Nephron progenitor cell (in vitro differentiated cells): ENCODE measurements at regions not wholly inside any gene's neighbourhood (a gene's known extent, or its start where the extent isn't known, plus 50 kb on each side); places are given as distances from the start of the nearest gene placed in this dataset.

Experiments
- DNase-seq: peaks from one replicate; pipeline ENCODE4 v3.0.0; 2021
- H3K27ac Mint-ChIP-seq: 2 replicates; pipeline ENCODE4 v1.8.0; 2021; ENCODE audit warnings: mild to moderate bottlenecking, moderate library complexity, mixed read lengths
- H3K27me3 Mint-ChIP-seq: 2 replicates; pipeline ENCODE4 v1.8.0; 2021; ENCODE audit warnings: mild to moderate bottlenecking, low read depth, mixed read lengths; ENCODE audit not compliant: poor library complexity
- H3K36me3 Mint-ChIP-seq: 2 replicates; pipeline ENCODE4 v1.8.0; 2021; ENCODE audit warnings: low read depth, mixed read lengths
- H3K4me1 Mint-ChIP-seq: 2 replicates; pipeline ENCODE4 v1.8.0; 2021; ENCODE audit warnings: mixed read lengths
- H3K4me3 Mint-ChIP-seq: 2 replicates; pipeline ENCODE4 v1.8.0; 2021; ENCODE audit warnings: mild to moderate bottlenecking, moderate library complexity, mixed read lengths
- H3K9me3 Mint-ChIP-seq: 2 replicates; pipeline ENCODE4 v1.8.0; 2021; ENCODE audit warnings: mild to moderate bottlenecking, moderate library complexity, mixed read lengths
- CTCF ChIP-seq: fragments of 200-600 bp; sonication (generic); IDR thresholded peaks from 2 replicates; pipeline ENCODE4 v1.5.0; 2021; ENCODE audit warnings: antibody characterized with exemption

GRCh38 chr3:153880493-153880892, 240.7 kb upstream of the ARHGEF26 start:
- no peak overlapping the region for H3K4me3 Mint-ChIP-seq
- DNase-seq, result no peak
- no peaks in the 10 kb centered on the region for H3K36me3 Mint-ChIP-seq
- H3K9me3 Mint-ChIP-seq, result peaks cover 3% of the 10 kb centered on the region
- no peaks in the 10 kb centered on the region for H3K4me1 Mint-ChIP-seq
- no peak overlapping the region for H3K27ac Mint-ChIP-seq
- TF ChIP-seq CTCF, result no peak
- H3K27me3 Mint-ChIP-seq, result no peaks in the 10 kb centered on the region

- Mint-ChIP-seq H3K4me1 (no peaks in the 10 kb centered on the region), H3K27ac (no peak overlapping the region), H3K9me3 (no peaks in the 10 kb centered on the region), H3K36me3 (no peaks in the 10 kb centered on the region), H3K27me3 (no peaks in the 10 kb centered on the region), H3K4me3 (no peak overlapping the region)
- DNase-seq, result no peak
- TF ChIP-seq CTCF, result no peak
Observed at GRCh38 chr3:153881201-153881600, 240.0 kb upstream of the ARHGEF26 start.

GRCh38 chr3:153885359-153885758, 235.8 kb upstream of the ARHGEF26 start:
- TF ChIP-seq CTCF, result no peak

GRCh38 chr3:153889905-153890334, 231.3 kb upstream of the ARHGEF26 start:
- DNase-seq, result no peak
- H3K36me3 Mint-ChIP-seq, result no peaks in the 10 kb centered on the region
- TF ChIP-seq CTCF, result no peak
- no peaks in the 10 kb centered on the region for H3K27me3 Mint-ChIP-seq
- H3K9me3 Mint-ChIP-seq, result no peaks in the 10 kb centered on the region
- no peaks in the 10 kb centered on the region for H3K4me1 Mint-ChIP-seq
- H3K27ac Mint-ChIP-seq, result no peak overlapping the region
- no peak overlapping the region for H3K4me3 Mint-ChIP-seq

More at GRCh38 chr3:153885359-153885758, 235.8 kb upstream of the ARHGEF26 start:
- Mint-ChIP-seq H3K4me3 (no peak overlapping the region), H3K36me3 (no peaks in the 10 kb centered on the region), H3K27ac (no peak overlapping the region), H3K27me3 (no peaks in the 10 kb centered on the region), H3K4me1 (no peaks in the 10 kb centered on the region), H3K9me3 (no peaks in the 10 kb centered on the region)
- no peak for DNase-seq

- DNase-seq, result no peak
- Mint-ChIP-seq H3K27me3 (no peaks in the 10 kb centered on the region), H3K4me3 (no peak overlapping the region), H3K9me3 (no peaks in the 10 kb centered on the region), H3K4me1 (no peaks in the 10 kb centered on the region), H3K27ac (no peak overlapping the region), H3K36me3 (no peaks in the 10 kb centered on the region)
- no peak for TF ChIP-seq CTCF
Observed at GRCh38 chr3:153892126-153892525, 229.1 kb upstream of the ARHGEF26 start.

GRCh38 chr3:153894857-153895256, 226.3 kb upstream of the ARHGEF26 start:
- Mint-ChIP-seq H3K27me3 (no peaks in the 10 kb centered on the region), H3K9me3 (no peaks in the 10 kb centered on the region), H3K36me3 (no peaks in the 10 kb centered on the region), H3K4me1 (no peaks in the 10 kb centered on the region), H3K4me3 (no peak overlapping the region), H3K27ac (no peak overlapping the region)
- no peak for DNase-seq
- TF ChIP-seq CTCF, result no peak
